K562 (cell line): ENCODE measurements at regions not wholly inside any gene's neighbourhood (a gene's known extent, or its start where the extent isn't known, plus 50 kb on each side); places are given as distances from the start of the nearest gene placed in this dataset.

ENCODE experiments used
- ATAC-seq: fragments of 200-7000 bp; cut with Tn5 transposase; 3 replicates; pipeline ENCODE4 v1.9.1; 2020; ENCODE audit warnings: moderate library complexity
- BruUV-seq: library from RNA; stranded (reverse); fragments of 400-500 nt; replicated peaks from 2 replicates; lab custom pipeline; 2021; lab: Mats Ljungman, UMichigan
- CTCF ChIA-PET: fragments of 300-600 bp; formaldehyde crosslinking; extraction: SDS; loops from one replicate; lab custom pipeline; 2021; ENCODE audit warnings: low intra/inter-chr PET ratio; lab: Yijun Ruan, JAX
- POLR2A ChIA-PET: fragments of 300-600, 350-650 bp; sonication (Branson Sonifier 250); formaldehyde crosslinking; extraction: SDS; loops from one replicate; lab custom pipeline; 2021; ENCODE audit warnings: antibody characterized with exemption, inconsistent platforms; lab: Yijun Ruan, JAX
- DNase-seq, 4 experiments: peaks; one replicate each; pipeline versions ENCODE4 v3.0.0 to v3.0.0-alpha.2; 2011 to 2018; ENCODE audit warnings: low spot score in 3 of 4, mixed read lengths in 3 of 4; ENCODE audit errors: extremely low read depth in 1 of 4
- FAIRE-seq: peaks from 2 replicates; lab custom pipeline; 2011; peaks lifted over from hg19 to GRCh38; lab: Jason Lieb, UNC
- H2AFZ ChIP-seq: 2 replicates; pipeline ENCODE4 v1.6.0; 2011; ENCODE audit warnings: low read depth, low read length, control low read depth, inconsistent platforms
- H3K27ac ChIP-seq: fragments of 200-600 bp; 3 replicates; pipeline ENCODE4 v1.8.0; 2011; ENCODE audit warnings: low read depth, mild to moderate bottlenecking, control low read depth, inconsistent platforms, low read length, moderate library complexity, mixed read lengths; ENCODE audit errors: extremely low read depth
- H3K27me3 ChIP-seq, 2 experiments: fragments of 300-600 bp in 1 of 2; 2 replicates in 1 of 2; 3 replicates in 1 of 2; pipeline versions ENCODE4 v1.6.0 to v1.8.0; 2011; ENCODE audit warnings: inconsistent platforms in 2 of 2, low read length in 2 of 2, mild to moderate bottlenecking in 1 of 2, mixed read lengths in 1 of 2, moderate library complexity in 1 of 2; ENCODE audit not compliant: control insufficient read depth in 2 of 2, insufficient read depth in 2 of 2
- H3K36me3 ChIP-seq: fragments of 300-600 bp; 3 replicates; pipeline ENCODE4 v1.8.0; 2011; ENCODE audit warnings: mild to moderate bottlenecking, low read length, inconsistent platforms; ENCODE audit not compliant: control insufficient read depth, insufficient read depth
- H3K4me1 ChIP-seq, 2 experiments: fragments of 200-600 bp in 1 of 2; replicated peaks in 1 of 2; 2 replicates in 1 of 2; 3 replicates in 1 of 2; pipeline versions ENCODE4 v1.5.1 to v1.8.0; 2011; ENCODE audit warnings: inconsistent platforms in 2 of 2, low read length in 2 of 2, mild to moderate bottlenecking in 1 of 2, mixed read lengths in 1 of 2, moderate library complexity in 1 of 2; ENCODE audit not compliant: control insufficient read depth in 2 of 2, insufficient read depth in 2 of 2
- H3K4me2 ChIP-seq: 2 replicates; pipeline ENCODE4 v1.6.1; 2011; ENCODE audit warnings: low read length, control low read depth, inconsistent platforms, mixed read lengths; ENCODE audit not compliant: insufficient read depth
- H3K4me3 ChIP-seq: fragments of 200-600 bp; sonication (generic), shearing (Covaris generic); 2 replicates; pipeline ENCODE4 v1.5.1; 2016; ENCODE audit warnings: control low read depth, inconsistent platforms
- H3K79me2 ChIP-seq: fragments of 200-600 bp; 3 replicates; pipeline ENCODE4 v1.8.0; 2011; ENCODE audit warnings: low read length, inconsistent platforms; ENCODE audit not compliant: control insufficient read depth, insufficient read depth
- H3K9ac ChIP-seq, 2 experiments: 2 replicates each; pipeline versions ENCODE4 v1.6.0 to v1.6.1; 2011; ENCODE audit warnings: low read depth in 2 of 2, low read length in 2 of 2, control low read depth in 1 of 2, inconsistent platforms in 1 of 2, mild to moderate bottlenecking in 1 of 2, mixed read lengths in 1 of 2; ENCODE audit not compliant: insufficient read depth in 1 of 2
- H3K9me1 ChIP-seq: one replicate; pipeline ENCODE4 v1.6.0; 2011; ENCODE audit warnings: inconsistent platforms, mild to moderate bottlenecking, low read length, moderate library complexity; ENCODE audit not compliant: control insufficient read depth, insufficient read depth
- H3K9me3 ChIP-seq: replicated peaks from 2 replicates; pipeline ENCODE4 v1.5.1; 2011; ENCODE audit warnings: low read depth, low read length, inconsistent platforms; ENCODE audit not compliant: control insufficient read depth, insufficient read depth
- H4K20me1 ChIP-seq: replicated peaks from 2 replicates; pipeline ENCODE4 v1.6.1; 2011; ENCODE audit warnings: low read length, inconsistent platforms, mixed read lengths; ENCODE audit not compliant: control insufficient read depth, insufficient read depth
- AFF4 ChIP-seq: sonication (generic); formaldehyde crosslinking; IDR thresholded peaks from 2 replicates; pipeline ENCODE4 v1.8.0; 2023; ENCODE audit warnings: mild to moderate bottlenecking, missing genetic modification reagents
- DACH1 ChIP-seq: fragments of 450-650 bp; IDR thresholded peaks from 2 replicates; pipeline ENCODE4 v1.6.1; 2018; ENCODE audit not compliant: partially characterized antibody
- HINFP ChIP-seq: fragments of 450-650 bp; conservative IDR thresholded peaks from 2 replicates; pipeline ENCODE4 v1.6.1; 2016; ENCODE audit warnings: missing genetic modification characterization, low read depth, mild to moderate bottlenecking, control low read depth, missing compliant biosample characterization
- NCOA1 ChIP-seq: fragments of 450-650 bp; IDR thresholded peaks from 2 replicates; pipeline ENCODE4 v1.6.1; 2016; ENCODE audit warnings: low read depth
- PTRF ChIP-seq: fragments of 450-650 bp; IDR thresholded peaks from 2 replicates; pipeline ENCODE4 v1.6.1; 2016; ENCODE audit warnings: mild to moderate bottlenecking, missing genetic modification characterization, missing compliant biosample characterization
- SRSF9 ChIP-seq: fragments of 200-400 bp; formaldehyde crosslinking; IDR thresholded peaks from 2 replicates; pipeline ENCODE4 v1.6.1; 2017; ENCODE audit warnings: low read depth, low read length, borderline replicate concordance
- TAL1 ChIP-seq: fragments of 450-650 bp; IDR thresholded peaks from 2 replicates; pipeline ENCODE4 v1.6.1; 2016; ENCODE audit warnings: mild to moderate bottlenecking
- XRCC4 ChIP-seq: IDR thresholded peaks from one replicate; pipeline ENCODE4 v1.6.1; 2011; ENCODE audit not compliant: insufficient read depth, insufficient read length; ENCODE audit errors: extremely low read depth
- ZC3H8 ChIP-seq: fragments of 450-650 bp; IDR thresholded peaks from 2 replicates; pipeline ENCODE4 v1.6.1; 2017
- ZNF316 ChIP-seq: fragments of 450-650 bp; IDR thresholded peaks from 2 replicates; pipeline ENCODE4 v1.6.1; 2016
- ZNF561 ChIP-seq: fragments of 450-650 bp; formaldehyde crosslinking; conservative IDR thresholded peaks from 2 replicates; pipeline ENCODE4 v1.4.0; 2020; ENCODE audit warnings: mild to moderate bottlenecking, moderate library complexity
- ZNF586 ChIP-seq: fragments of 450-650 bp; formaldehyde crosslinking; conservative IDR thresholded peaks from 2 replicates; pipeline ENCODE4 v1.4.0; 2020; ENCODE audit warnings: mild to moderate bottlenecking, moderate library complexity
- WGBS: fragments of 100-300 bp; shearing (Covaris generic); methylation state at CpG from one replicate; pipeline ENCODE4 v1.1.6; 2016; ENCODE audit warnings: low coverage, mixed read lengths; ENCODE audit not compliant: insufficient coverage; ENCODE audit errors: missing lambda C conversion rate; 5-methylcytosine and 5-hydroxymethylcytosine counted together
- in situ Hi-C: fragments of 300-500 bp; cut with MboI; formaldehyde crosslinking; loops from 4 replicates; pipeline ENCODE4 v1.15.0; 2018; ENCODE audit warnings: inconsistent platforms, mixed read lengths
- intact Hi-C: fragments of 100-400 bp; cut with micrococcal nuclease; formaldehyde crosslinking; loops from 2 replicates; pipeline ENCODE4 v1.14.2; 2022

GRCh38 chr17:54239291-54239690 lies 416.6 kb downstream of the KIF2B start:
- no peak overlapping the region for H3K4me3 ChIP-seq
- BruUV-seq, result no TSS peak
- H3K9me3 ChIP-seq, result no peaks in the 10 kb centered on the region; the same call in 1 of the 2 replicates
- TF ChIP-seq DACH1, result no peak
- no peak for TF ChIP-seq NCOA1
- no peak for TF ChIP-seq XRCC4
- TF ChIP-seq HINFP (tag), result no peak
- TF ChIP-seq ZNF316, result peak; percentile 40; the same call in 1 of the 2 replicates
- no peak for TF ChIP-seq SRSF9
- no peaks in the 10 kb centered on the region for H3K36me3 ChIP-seq
- no peaks in the 10 kb centered on the region for H3K9me1 ChIP-seq
- H2AFZ ChIP-seq, result no peak overlapping the region
- H3K27me3 ChIP-seq, result no peaks in the 10 kb centered on the region
- POLR2A ChIA-PET, result no interaction called here
- no peaks in the 10 kb centered on the region for H3K4me1 ChIP-seq
- no peak overlapping the region for H3K9ac ChIP-seq
- no peak overlapping the region for H3K4me2 ChIP-seq
- H4K20me1 ChIP-seq, result no peaks in the 10 kb centered on the region
- DNase-seq (no peak), ATAC-seq (no peak), FAIRE-seq (no peak)
- in situ Hi-C loops, result no loop called here
- H3K79me2 ChIP-seq, result no peaks in the 10 kb centered on the region
- no peak overlapping the region for H3K27ac ChIP-seq
- intact Hi-C loops, result no loop called here
- CTCF ChIA-PET, result no interaction called here

GRCh38 chr17:54255696-54256095 lies 433.0 kb downstream of the KIF2B start:
- no peak overlapping the region for H3K27ac ChIP-seq
- no TSS peak for BruUV-seq
- POLR2A ChIA-PET, result no interaction called here
- H3K79me2 ChIP-seq, result no peaks in the 10 kb centered on the region
- WGBS, result 2% methylated on average over 3 of the region's 3 CpGs
- H3K9ac ChIP-seq, result no peak overlapping the region
- H3K4me3 ChIP-seq, result no peak overlapping the region
- no peak for FAIRE-seq
- intact Hi-C loops, result no loop called here
- ATAC-seq, result no peak
- no peak overlapping the region for H2AFZ ChIP-seq
- no peaks in the 10 kb centered on the region for H4K20me1 ChIP-seq
- no peak for DNase-seq
- H3K9me1 ChIP-seq, result no peaks in the 10 kb centered on the region
- in situ Hi-C loops, result no loop called here
- no peaks in the 10 kb centered on the region for H3K27me3 ChIP-seq
- H3K36me3 ChIP-seq, result no peaks in the 10 kb centered on the region
- no peaks in the 10 kb centered on the region for H3K4me1 ChIP-seq
- CTCF ChIA-PET, result no interaction called here
- H3K9me3 ChIP-seq, result no peaks in the 10 kb centered on the region
- no peak overlapping the region for H3K4me2 ChIP-seq
- TF ChIP-seq ZNF586 (CRISPR knock-in tag), result no peak
- TF ChIP-seq ZNF561 (CRISPR knock-in tag), result no peak
- no peak for TF ChIP-seq AFF4 (CRISPR knock-in tag)
- TF ChIP-seq PTRF (tag), result no peak
- no peak for TF ChIP-seq TAL1
- TF ChIP-seq ZC3H8, result no peak
